MM.1S (cell line): ENCODE measurements at regions not wholly inside any gene's neighbourhood (a gene's known extent, or its start where the extent isn't known, plus 50 kb on each side); places are given as distances from the start of the nearest gene placed in this dataset.

Experiments
- DNase-seq: peaks from one replicate; pipeline ENCODE4 v3.0.0-alpha.2; 2015
- H2AFZ ChIP-seq: fragments of 300-600 bp; sonication (generic); 2 replicates; pipeline ENCODE4 v1.6.0; 2016; ENCODE audit warnings: antibody characterized with exemption, low read length
- H3F3A ChIP-seq: fragments of 300-600 bp; sonication (generic); 2 replicates; pipeline ENCODE4 v1.6.1; 2016; ENCODE audit warnings: mild to moderate bottlenecking, antibody characterized with exemption, low read length, moderate library complexity, mixed read lengths; ENCODE audit not compliant: insufficient read depth
- H3K27ac ChIP-seq: fragments of 300-600 bp; sonication (generic); 2 replicates; pipeline ENCODE4 v1.5.1; 2016; ENCODE audit warnings: mild to moderate bottlenecking, low read length
- H3K27me3 ChIP-seq: fragments of 300-600 bp; sonication (generic); replicated peaks from 2 replicates; pipeline ENCODE4 v1.6.0; 2016; ENCODE audit warnings: low read length; ENCODE audit not compliant: insufficient read depth
- H3K36me3 ChIP-seq: fragments of 300-600 bp; sonication (generic); replicated peaks from 2 replicates; pipeline ENCODE4 v1.6.1; 2016; ENCODE audit warnings: mild to moderate bottlenecking, low read length, mixed read lengths; ENCODE audit not compliant: insufficient read depth
- H3K4me1 ChIP-seq: fragments of 300-600 bp; sonication (generic); 2 replicates; pipeline ENCODE4 v1.6.1; 2016; ENCODE audit warnings: low read length, mixed read lengths
- H3K4me2 ChIP-seq: fragments of 300-600 bp; sonication (generic); 2 replicates; pipeline ENCODE4 v1.6.0; 2016; ENCODE audit warnings: low read depth, low read length
- H3K4me3 ChIP-seq: fragments of 300-600 bp; sonication (generic); 2 replicates; pipeline ENCODE4 v1.5.1; 2016; ENCODE audit warnings: low read length, mixed read lengths
- H3K79me2 ChIP-seq: fragments of 300-600 bp; sonication (generic); 2 replicates; pipeline ENCODE4 v1.6.1; 2016; ENCODE audit warnings: mixed run types, low read length, mixed read lengths
- H3K9ac ChIP-seq: fragments of 300-600 bp; sonication (generic); 2 replicates; pipeline ENCODE4 v1.6.1; 2016; ENCODE audit warnings: low read length, mixed read lengths
- H3K9me2 ChIP-seq: fragments of 300-600 bp; sonication (generic); replicated peaks from 2 replicates; pipeline ENCODE4 v1.6.1; 2016; ENCODE audit warnings: mild to moderate bottlenecking, low read length, mixed read lengths; ENCODE audit not compliant: insufficient read depth
- H3K9me3 ChIP-seq: fragments of 300-600 bp; sonication (generic); replicated peaks from 2 replicates; pipeline ENCODE4 v1.6.1; 2016; ENCODE audit warnings: mild to moderate bottlenecking, low read length, mixed read lengths; ENCODE audit not compliant: insufficient read depth
- H4K20me1 ChIP-seq: fragments of 300-600 bp; sonication (generic); 2 replicates; pipeline ENCODE4 v1.6.1; 2016; ENCODE audit warnings: mild to moderate bottlenecking, low read length, moderate library complexity, mixed read lengths; ENCODE audit not compliant: insufficient read depth
- CTCF ChIP-seq: fragments of 300-600 bp; sonication (generic); IDR thresholded peaks from 2 replicates; pipeline ENCODE4 v1.5.1; 2016; ENCODE audit warnings: antibody characterized with exemption, low read length, mixed read lengths
- EZH2 ChIP-seq: fragments of 300-600 bp; sonication (generic); optimal IDR thresholded peaks from 2 replicates; pipeline ENCODE3; 2017; ENCODE audit warnings: low read depth, mild to moderate bottlenecking, antibody characterized with exemption, low read length, mixed read lengths
- EZH2phosphoT487 ChIP-seq: fragments of 300-600 bp; sonication (generic); IDR thresholded peaks from 2 replicates; pipeline ENCODE4 v1.6.1; 2018; ENCODE audit warnings: antibody characterized with exemption, low read length

GRCh38 chr3:115550285-115550761 is 73.0 kb upstream of the GAP43 start:
- no peak overlapping the region for H3K4me2 ChIP-seq
- H2AFZ ChIP-seq = no peak overlapping the region
- no peaks in the 10 kb centered on the region for H3F3A ChIP-seq
- no peaks in the 10 kb centered on the region for H3K36me3 ChIP-seq
- DNase-seq = no peak
- H3K9me2 ChIP-seq = no peaks in the 10 kb centered on the region
- TF ChIP-seq EZH2 (no peak), CTCF (no peak), EZH2phosphoT487 (no peak)
- no peaks in the 10 kb centered on the region for H3K9me3 ChIP-seq
- H3K79me2 ChIP-seq = no peaks in the 10 kb centered on the region
- no peaks in the 10 kb centered on the region for H3K4me1 ChIP-seq
- no peak overlapping the region for H3K27ac ChIP-seq
- H3K9ac ChIP-seq = no peak overlapping the region
- no peaks in the 10 kb centered on the region for H3K27me3 ChIP-seq
- no peak overlapping the region for H3K4me3 ChIP-seq
- no peaks in the 10 kb centered on the region for H4K20me1 ChIP-seq

DNA sequence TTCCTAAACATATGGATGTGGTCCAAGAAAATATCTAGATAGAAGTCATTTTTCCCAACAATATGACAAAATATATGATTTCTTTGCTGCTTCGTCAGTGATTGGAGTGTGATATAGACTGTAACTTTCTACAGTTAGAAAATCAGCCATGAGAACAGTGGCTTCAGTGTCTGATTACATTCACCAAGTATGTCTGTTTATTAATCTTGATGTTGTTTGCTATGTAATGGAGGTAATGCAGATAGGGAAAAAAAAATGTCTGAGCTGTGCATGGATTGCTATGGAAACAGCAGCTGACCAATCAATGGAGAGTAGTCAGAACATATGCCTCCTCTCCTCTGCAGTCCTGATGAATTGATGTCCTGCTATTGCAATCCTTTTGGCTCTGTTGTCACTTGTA is 72.3 kb upstream of the GAP43 start:
- no peaks in the 10 kb centered on the region for H3K79me2 ChIP-seq
- no peak overlapping the region for H3K4me3 ChIP-seq
- no peak for DNase-seq
- no peak overlapping the region for H3K27ac ChIP-seq
- no peaks in the 10 kb centered on the region for H3K9me3 ChIP-seq
- H4K20me1 ChIP-seq = no peaks in the 10 kb centered on the region
- H3F3A ChIP-seq = no peaks in the 10 kb centered on the region
- H3K36me3 ChIP-seq = no peaks in the 10 kb centered on the region
- H3K4me1 ChIP-seq = no peaks in the 10 kb centered on the region
- H2AFZ ChIP-seq = no peak overlapping the region
- no peaks in the 10 kb centered on the region for H3K9me2 ChIP-seq
- H3K27me3 ChIP-seq = no peaks in the 10 kb centered on the region
- no peak overlapping the region for H3K4me2 ChIP-seq
- H3K9ac ChIP-seq = no peak overlapping the region
- TF ChIP-seq EZH2phosphoT487 = no peak
- no peak for TF ChIP-seq EZH2
- TF ChIP-seq CTCF = no peak

GRCh38 chr3:115552007-115552406 is 71.3 kb upstream of the GAP43 start:
- H3K79me2 ChIP-seq = no peaks in the 10 kb centered on the region
- no peaks in the 10 kb centered on the region for H3K9me2 ChIP-seq
- no peak for TF ChIP-seq CTCF
- TF ChIP-seq EZH2phosphoT487 = no peak
- no peak for TF ChIP-seq EZH2
- no peak overlapping the region for H2AFZ ChIP-seq
- no peaks in the 10 kb centered on the region for H3K4me1 ChIP-seq
- H3K4me3 ChIP-seq = no peak overlapping the region
- no peaks in the 10 kb centered on the region for H3K9me3 ChIP-seq
- no peaks in the 10 kb centered on the region for H3K27me3 ChIP-seq
- DNase-seq = no peak
- no peak overlapping the region for H3K27ac ChIP-seq
- no peaks in the 10 kb centered on the region for H3F3A ChIP-seq
- H3K4me2 ChIP-seq = no peak overlapping the region
- H3K36me3 ChIP-seq = no peaks in the 10 kb centered on the region
- H3K9ac ChIP-seq = no peak overlapping the region
- H4K20me1 ChIP-seq = no peaks in the 10 kb centered on the region
